ENCODE measurements at regions not wholly inside any gene's neighbourhood (a gene's known extent, or its start where the extent isn't known, plus 50 kb on each side); places are given as distances from the start of the nearest gene placed in this dataset.
A peak's percentile ranks its signal among the peaks of the same experiment; 100 is the strongest.

- Mint-ChIP-seq H3K4me1 (peaks cover 27% of the 10 kb centered on the region), H3K27ac (no peak overlapping the region), H3K9me3 (peaks cover 9% of the 10 kb centered on the region), H3K36me3 (ENCODE audit: low read depth) (no peaks in the 10 kb centered on the region), H3K4me3 (no peak overlapping the region), H3K27me3 (ENCODE audit: insufficient read depth) (peaks cover 9% of the 10 kb centered on the region)
- WGBS, 2 experiments (ENCODE audit: insufficient coverage in 1 of 2, insufficient read length in 1 of 2): 90 to 97% methylated on average over 10 to 14 of the region's 14 CpGs
- H3K27ac ChIP-seq (ENCODE audit: low read depth, low read length): no peak overlapping the region
- no peaks in the 10 kb centered on the region for H3K4me1 ChIP-seq (ENCODE audit: control insufficient read depth, insufficient read depth, low read length)
- H3K9me3 ChIP-seq (ENCODE audit: control insufficient read depth, low read length): peaks cover 16% of the 10 kb centered on the region
- H3K27me3 ChIP-seq (ENCODE audit: control insufficient read depth, insufficient read depth, low read length, poor library complexity, severe bottlenecking): no peaks in the 10 kb centered on the region
- no peaks in the 10 kb centered on the region for H3K36me3 ChIP-seq (ENCODE audit: control insufficient read depth, insufficient read depth, low read length)
- no peak overlapping the region for H3K4me3 ChIP-seq (ENCODE audit: low read length)
- no peak overlapping the region for H3K9ac ChIP-seq (ENCODE audit: extremely low read depth, low read length, poor library complexity, severe bottlenecking)
- TF ChIP-seq CTCF (conservative IDR thresholded peaks at IDR 0.05): peak; percentile 67
- peak; percentile 63 for DNase-seq
Measured at GRCh38 chr14:61106959-61107641, 126.1 kb downstream of the SLC38A6 start.

- DNase-seq: no peak
Measured at GRCh38 chr14:61106271-61106958, 125.4 kb downstream of the SLC38A6 start.

GRCh38 chr14:61104358-61104757 is 123.3 kb downstream of the SLC38A6 start:
- Histone ChIP-seq H3K36me3 (ENCODE audit: control insufficient read depth, insufficient read depth, low read length) (no peaks in the 10 kb centered on the region), H3K27ac (ENCODE audit: low read depth, low read length) (peak overlapping the region; percentile 84), H3K9ac (ENCODE audit: extremely low read depth, low read length, poor library complexity, severe bottlenecking) (no peak overlapping the region), H3K9me3 (ENCODE audit: control insufficient read depth, low read length) (peaks cover 18% of the 10 kb centered on the region), H3K4me1 (ENCODE audit: control insufficient read depth, insufficient read depth, low read length) (no peaks in the 10 kb centered on the region), H3K4me3 (ENCODE audit: low read length) (peak overlapping the region; percentile 29), H3K27me3 (ENCODE audit: control insufficient read depth, insufficient read depth, low read length, poor library complexity, severe bottlenecking) (no peaks in the 10 kb centered on the region)
- peaks cover 12% of the 10 kb centered on the region for H3K9me3 Mint-ChIP-seq
- H3K27ac Mint-ChIP-seq: peak overlapping the region; percentile 85
- 73 to 81% methylated on average over 2 to 3 of the region's 3 CpGs for WGBS, 2 experiments (ENCODE audit: insufficient coverage in 1 of 2, insufficient read length in 1 of 2)
- no peak for DNase-seq
- H3K4me1 Mint-ChIP-seq: peaks cover 25% of the 10 kb centered on the region
- no peaks in the 10 kb centered on the region for H3K27me3 Mint-ChIP-seq (ENCODE audit: insufficient read depth)
- H3K4me3 Mint-ChIP-seq: no peak overlapping the region
- H3K36me3 Mint-ChIP-seq (ENCODE audit: low read depth): peaks cover 3% of the 10 kb centered on the region
- no peak for TF ChIP-seq CTCF (conservative IDR thresholded peaks at IDR 0.05)

More at GRCh38 chr14:61106271-61106958, 125.4 kb downstream of the SLC38A6 start:
- no peak overlapping the region for H3K4me3 Mint-ChIP-seq
- H3K9me3 Mint-ChIP-seq: peaks cover 8% of the 10 kb centered on the region
- peaks cover 29% of the 10 kb centered on the region for H3K4me1 Mint-ChIP-seq
- Histone ChIP-seq H3K27me3 (ENCODE audit: control insufficient read depth, insufficient read depth, low read length, poor library complexity, severe bottlenecking) (no peaks in the 10 kb centered on the region), H3K4me3 (ENCODE audit: low read length) (no peak overlapping the region), H3K9ac (ENCODE audit: extremely low read depth, low read length, poor library complexity, severe bottlenecking) (no peak overlapping the region), H3K9me3 (ENCODE audit: control insufficient read depth, low read length) (peaks cover 16% of the 10 kb centered on the region), H3K27ac (ENCODE audit: low read depth, low read length) (no peak overlapping the region), H3K4me1 (ENCODE audit: control insufficient read depth, insufficient read depth, low read length) (no peaks in the 10 kb centered on the region), H3K36me3 (ENCODE audit: control insufficient read depth, insufficient read depth, low read length) (no peaks in the 10 kb centered on the region)
- no peaks in the 10 kb centered on the region for H3K36me3 Mint-ChIP-seq (ENCODE audit: low read depth)
- peaks cover 4% of the 10 kb centered on the region for H3K27me3 Mint-ChIP-seq (ENCODE audit: insufficient read depth)
- no peak for TF ChIP-seq CTCF (conservative IDR thresholded peaks at IDR 0.05)
- 94 to 95% methylated on average over 2 to 5 of the region's 5 CpGs for WGBS, 2 experiments (ENCODE audit: insufficient coverage in 1 of 2, insufficient read length in 1 of 2)
- H3K27ac Mint-ChIP-seq: no peak overlapping the region
